ENCODE measurements at regions not wholly inside any gene's neighbourhood (a gene's known extent, or its start where the extent isn't known, plus 50 kb on each side); places are given as distances from the start of the nearest gene placed in this dataset.

DNA sequence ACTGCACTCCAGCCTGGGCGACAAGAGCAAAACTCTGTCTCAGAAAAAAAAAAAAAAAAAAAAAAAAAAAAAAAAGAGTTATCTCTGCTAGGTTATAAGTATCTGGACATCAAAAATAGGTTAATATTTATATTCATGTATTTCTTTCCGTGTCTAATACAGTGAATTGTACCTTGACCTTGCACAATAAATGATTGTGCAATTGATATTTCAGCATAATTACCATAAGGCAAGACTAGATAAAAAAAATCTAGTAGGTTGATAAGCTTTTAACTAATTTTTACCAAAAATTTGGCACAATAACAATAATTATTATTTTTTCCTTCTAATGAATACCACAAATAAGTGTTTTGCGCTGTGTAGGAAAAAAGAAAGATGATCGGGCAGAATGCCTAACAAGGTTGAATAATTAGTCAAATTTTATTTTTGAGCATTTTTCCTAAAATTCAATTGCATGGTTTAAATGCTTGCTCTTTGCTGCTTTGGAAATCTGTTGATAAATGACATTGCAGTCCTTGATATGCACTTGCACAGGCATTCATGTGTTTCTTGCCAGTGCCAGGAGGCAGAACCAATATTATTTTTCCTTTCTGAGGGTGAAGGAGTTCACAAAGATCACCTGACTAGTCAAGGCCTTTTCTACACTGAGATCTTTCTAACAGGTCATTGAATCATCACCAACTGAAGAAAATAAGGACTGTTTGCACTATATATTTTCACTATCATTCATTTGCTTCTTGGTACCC is 127.5 kb downstream of the ARRDC3 start:
- no peak for TF ChIP-seq EZH2 (IDR thresholded peaks at IDR 0.05; ENCODE audit: low read depth)
- TF ChIP-seq, protein P1, sequence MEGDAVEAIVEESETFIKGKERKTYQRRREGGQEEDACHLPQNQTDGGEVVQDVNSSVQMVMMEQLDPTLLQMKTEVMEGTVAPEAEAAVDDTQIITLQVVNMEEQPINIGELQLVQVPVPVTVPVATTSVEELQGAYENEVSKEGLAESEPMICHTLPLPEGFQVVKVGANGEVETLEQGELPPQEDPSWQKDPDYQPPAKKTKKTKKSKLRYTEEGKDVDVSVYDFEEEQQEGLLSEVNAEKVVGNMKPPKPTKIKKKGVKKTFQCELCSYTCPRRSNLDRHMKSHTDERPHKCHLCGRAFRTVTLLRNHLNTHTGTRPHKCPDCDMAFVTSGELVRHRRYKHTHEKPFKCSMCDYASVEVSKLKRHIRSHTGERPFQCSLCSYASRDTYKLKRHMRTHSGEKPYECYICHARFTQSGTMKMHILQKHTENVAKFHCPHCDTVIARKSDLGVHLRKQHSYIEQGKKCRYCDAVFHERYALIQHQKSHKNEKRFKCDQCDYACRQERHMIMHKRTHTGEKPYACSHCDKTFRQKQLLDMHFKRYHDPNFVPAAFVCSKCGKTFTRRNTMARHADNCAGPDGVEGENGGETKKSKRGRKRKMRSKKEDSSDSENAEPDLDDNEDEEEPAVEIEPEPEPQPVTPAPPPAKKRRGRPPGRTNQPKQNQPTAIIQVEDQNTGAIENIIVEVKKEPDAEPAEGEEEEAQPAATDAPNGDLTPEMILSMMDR (conservative IDR thresholded peaks at IDR 0.05), result no peak
